HEK293T (cell line): ENCODE measurements at regions not wholly inside any gene's neighbourhood (a gene's known extent, or its start where the extent isn't known, plus 50 kb on each side); places are given as distances from the start of the nearest gene placed in this dataset.

Experiments
- ELF4 ChIP-seq: fragments of 450-650 bp; IDR thresholded peaks from 2 replicates; pipeline ENCODE4 v1.6.1; 2017; ENCODE audit warnings: antibody characterized with exemption
- FOXM1 ChIP-seq: fragments of 450-650 bp; IDR thresholded peaks from 2 replicates; pipeline ENCODE4 v1.6.1; 2017; ENCODE audit warnings: mild to moderate bottlenecking, borderline replicate concordance
- LEF1 ChIP-seq: fragments of 450-650 bp; IDR thresholded peaks from 2 replicates; pipeline ENCODE4 v1.6.1; 2017; ENCODE audit warnings: mild to moderate bottlenecking, borderline replicate concordance
- SP1 ChIP-seq: fragments of 450-650 bp; IDR thresholded peaks from 2 replicates; pipeline ENCODE4 v1.6.1; 2017
- SUZ12 ChIP-seq: fragments of 450-650 bp; IDR thresholded peaks from 2 replicates; pipeline ENCODE4 v1.6.1; 2016; ENCODE audit warnings: mild to moderate bottlenecking

DNA sequence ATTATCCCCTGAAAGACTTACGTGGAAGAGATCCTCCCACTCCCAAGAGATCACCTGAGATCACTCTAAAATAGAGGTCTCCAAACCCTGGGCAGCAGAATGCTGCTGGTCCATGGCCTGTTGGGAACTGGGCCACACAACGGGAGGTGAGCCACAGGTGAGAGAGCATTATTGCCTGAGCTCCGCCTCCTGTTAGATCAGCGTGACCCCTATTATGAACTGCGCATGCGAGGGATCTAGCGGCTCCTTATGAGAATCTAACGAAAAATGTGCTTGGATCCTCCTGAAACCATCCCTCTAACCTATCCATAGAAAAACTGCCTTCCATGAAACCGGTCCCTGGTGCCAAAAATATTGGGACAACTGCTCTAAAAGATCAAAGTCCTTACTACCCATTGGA lies 1057.4 kb downstream of the EPHA7 start:
- TF ChIP-seq SP1, result no peak
- TF ChIP-seq ELF4, result no peak
- no peak for TF ChIP-seq SUZ12
- TF ChIP-seq LEF1, result no peak
- no peak for TF ChIP-seq FOXM1
